GM19328 (cell line): ENCODE measurements at regions not wholly inside any gene's neighbourhood (a gene's known extent, or its start where the extent isn't known, plus 50 kb on each side); places are given as distances from the start of the nearest gene placed in this dataset.
"Not testable (repeated sequence)": the region's sequence is repeated elsewhere in the genome, so short reads cannot be mapped to it uniquely, and the experiment has no call there.

ENCODE experiments used
- ATAC-seq: cut with Tn5 transposase; IDR thresholded peaks from one replicate; pipeline ENCODE4 v1.9.1; 2021; ENCODE audit warnings: mild to moderate bottlenecking, moderate library complexity; ENCODE audit not compliant: unreplicated experiment

- ATAC-seq: not testable (repeated sequence)
Measured at GRCh38 chr7:55743454-55743717, 119.2 kb downstream of the SEPTIN14 start.

GRCh38 chr7:55742651-55743453 is 119.7 kb downstream of the SEPTIN14 start:
- not testable (repeated sequence) for ATAC-seq

- ATAC-seq: not testable (repeated sequence)
Measured at GRCh38 chr7:55741721-55742631, 120.6 kb downstream of the SEPTIN14 start.

GRCh38 chr7:55740633-55741250 is 121.8 kb downstream of the SEPTIN14 start:
- ATAC-seq: not testable (repeated sequence)

GRCh38 chr7:55740053-55740452 is 122.5 kb downstream of the SEPTIN14 start:
- not testable (repeated sequence) for ATAC-seq

GRCh38 chr7:55736641-55737221 is 125.8 kb downstream of the SEPTIN14 start:
- ATAC-seq: not testable (repeated sequence)

GRCh38 chr7:55733241-55734140 is 129.1 kb downstream of the SEPTIN14 start:
- ATAC-seq: no peak

- no peak for ATAC-seq
Measured at GRCh38 chr7:55731931-55732330, 130.6 kb downstream of the SEPTIN14 start.

- ATAC-seq: no peak
Measured at GRCh38 chr7:55730197-55730596, 132.4 kb downstream of the SEPTIN14 start.

- no peak for ATAC-seq
Measured at GRCh38 chr7:55723621-55723941, 139.0 kb downstream of the SEPTIN14 start.

GRCh38 chr7:55722874-55723620 is 139.5 kb downstream of the SEPTIN14 start:
- ATAC-seq: peak; percentile 97

GRCh38 chr7:55721004-55721403 is 141.5 kb downstream of the SEPTIN14 start:
- ATAC-seq: not testable (repeated sequence)

GRCh38 chr7:55715247-55715867 is 143.1 kb upstream of the VOPP1 start:
- ATAC-seq: not testable (repeated sequence)

- not testable (repeated sequence) for ATAC-seq
Measured at GRCh38 chr7:55714370-55714769, 142.1 kb upstream of the VOPP1 start.

GRCh38 chr7:55710312-55710711 is 138.0 kb upstream of the VOPP1 start:
- ATAC-seq: not testable (repeated sequence)

GRCh38 chr7:55708028-55708427 is 135.7 kb upstream of the VOPP1 start:
- not testable (repeated sequence) for ATAC-seq

GRCh38 chr7:55707410-55707809 is 135.1 kb upstream of the VOPP1 start:
- ATAC-seq: not testable (repeated sequence)

GRCh38 chr7:55706451-55707195 is 134.3 kb upstream of the VOPP1 start:
- not testable (repeated sequence) for ATAC-seq
